ENCODE measurements at regions not wholly inside any gene's neighbourhood (a gene's known extent, or its start where the extent isn't known, plus 50 kb on each side); places are given as distances from the start of the nearest gene placed in this dataset.

GRCh38 chr14:44316647-44317440, 190.2 kb downstream of the FSCB start:
- H3K27ac ChIP-seq (ENCODE audit: low read length), result no peak overlapping the region
- H3K4me3 ChIP-seq (ENCODE audit: low read depth in 1 of 2, low read length in 2 of 2), result no peak overlapping the region
- no peaks in the 10 kb centered on the region for H3K27me3 ChIP-seq (ENCODE audit: insufficient read depth, low read length, poor library complexity)
- TF ChIP-seq CTCF (IDR thresholded peaks at IDR 0.05; ENCODE audit: borderline replicate concordance, extremely low read depth, low read length, poor library complexity, severe bottlenecking), result no peak
- TF ChIP-seq EZH2 (IDR thresholded peaks at IDR 0.05; ENCODE audit: borderline replicate concordance, low read depth, low read length, severe bottlenecking), result no peak
- no peak overlapping the region for H3K9ac ChIP-seq (ENCODE audit: low read depth, low read length)
- H3K36me3 ChIP-seq (ENCODE audit: insufficient read depth, low read length), result no peaks in the 10 kb centered on the region
- ATAC-seq (ENCODE audit: insufficient read depth, low read depth) (no peak), DNase-seq (no peak)
- no peak overlapping the region for H2AFZ ChIP-seq (ENCODE audit: low read depth, low read length)
- no peaks in the 10 kb centered on the region for H3K4me1 ChIP-seq (ENCODE audit: insufficient read depth, low read length)
- no peaks in the 10 kb centered on the region for H3K9me3 ChIP-seq (ENCODE audit: insufficient read depth, low read length, severe bottlenecking)
- no peak overlapping the region for H3K4me2 ChIP-seq (ENCODE audit: insufficient read depth, low read length)
- H3K79me2 ChIP-seq (ENCODE audit: insufficient read depth, low read length), result no peaks in the 10 kb centered on the region
- no peaks in the 10 kb centered on the region for H4K20me1 ChIP-seq (ENCODE audit: insufficient read depth, low read length)

- DNase-seq (no peak), ATAC-seq (ENCODE audit: insufficient read depth, low read depth) (no peak)
- Histone ChIP-seq H3K36me3 (ENCODE audit: insufficient read depth, low read length) (no peaks in the 10 kb centered on the region), H3K79me2 (ENCODE audit: insufficient read depth, low read length) (no peaks in the 10 kb centered on the region), H3K4me3 (ENCODE audit: low read depth in 1 of 2, low read length in 2 of 2) (no peak overlapping the region), H2AFZ (ENCODE audit: low read depth, low read length) (no peak overlapping the region), H3K27ac (ENCODE audit: low read length) (no peak overlapping the region), H4K20me1 (ENCODE audit: insufficient read depth, low read length) (no peaks in the 10 kb centered on the region), H3K27me3 (ENCODE audit: insufficient read depth, low read length, poor library complexity) (no peaks in the 10 kb centered on the region), H3K4me1 (ENCODE audit: insufficient read depth, low read length) (no peaks in the 10 kb centered on the region), H3K9me3 (ENCODE audit: insufficient read depth, low read length, severe bottlenecking) (no peaks in the 10 kb centered on the region), H3K9ac (ENCODE audit: low read depth, low read length) (no peak overlapping the region), H3K4me2 (ENCODE audit: insufficient read depth, low read length) (no peak overlapping the region)
- TF ChIP-seq CTCF (IDR thresholded peaks at IDR 0.05; ENCODE audit: borderline replicate concordance, extremely low read depth, low read length, poor library complexity, severe bottlenecking), result no peak
- no peak for TF ChIP-seq EZH2 (IDR thresholded peaks at IDR 0.05; ENCODE audit: borderline replicate concordance, low read depth, low read length, severe bottlenecking)
These were observed 197.8 kb downstream of the FSCB start for GRCh38 chr14:44309331-44309730.

GRCh38 chr14:44300916-44301315, 206.2 kb downstream of the FSCB start:
- no peak for DNase-seq

More at GRCh38 chr14:44300916-44301315, 206.2 kb downstream of the FSCB start:
- Histone ChIP-seq H3K4me2 (ENCODE audit: insufficient read depth, low read length) (no peak overlapping the region), H3K4me1 (ENCODE audit: insufficient read depth, low read length) (no peaks in the 10 kb centered on the region), H3K9ac (ENCODE audit: low read depth, low read length) (no peak overlapping the region), H3K4me3 (ENCODE audit: low read depth in 1 of 2, low read length in 2 of 2) (no peak overlapping the region), H3K79me2 (ENCODE audit: insufficient read depth, low read length) (no peaks in the 10 kb centered on the region), H3K9me3 (ENCODE audit: insufficient read depth, low read length, severe bottlenecking) (no peaks in the 10 kb centered on the region), H4K20me1 (ENCODE audit: insufficient read depth, low read length) (no peaks in the 10 kb centered on the region), H3K36me3 (ENCODE audit: insufficient read depth, low read length) (no peaks in the 10 kb centered on the region), H2AFZ (ENCODE audit: low read depth, low read length) (no peak overlapping the region), H3K27me3 (ENCODE audit: insufficient read depth, low read length, poor library complexity) (no peaks in the 10 kb centered on the region), H3K27ac (ENCODE audit: low read length) (no peak overlapping the region)
- no peak for ATAC-seq (ENCODE audit: insufficient read depth, low read depth)
- TF ChIP-seq CTCF (IDR thresholded peaks at IDR 0.05; ENCODE audit: borderline replicate concordance, extremely low read depth, low read length, poor library complexity, severe bottlenecking) (no peak), EZH2 (IDR thresholded peaks at IDR 0.05; ENCODE audit: borderline replicate concordance, low read depth, low read length, severe bottlenecking) (no peak)

Measured in DND-41 (cell line).